Activated naive CD8-positive, alpha-beta T cell treated with anti-CD3 and anti-CD28 coated beads, Interleukin-2, amount 50 U/mL, for 24 hours (primary cell): ENCODE measurements at regions not wholly inside any gene's neighbourhood (a gene's known extent, or its start where the extent isn't known, plus 50 kb on each side); places are given as distances from the start of the nearest gene placed in this dataset.
"Not testable (repeated sequence)": the region's sequence is repeated elsewhere in the genome, so short reads cannot be mapped to it uniquely, and the experiment has no call there.

Experiments used
- ATAC-seq: fragments of 150-1000 bp; cut with Tn5 transposase; one replicate; pipeline ENCODE4 v1.10.0; 2021
- DNase-seq: peaks from one replicate; pipeline ENCODE4 v3.0.0; 2021
- H3K27ac Mint-ChIP-seq: one replicate; pipeline ENCODE4 v1.8.0; 2021; ENCODE audit warnings: mild to moderate bottlenecking, mixed read lengths
- H3K27me3 Mint-ChIP-seq: one replicate; pipeline ENCODE4 v1.8.0; 2021; ENCODE audit warnings: mixed read lengths
- H3K36me3 Mint-ChIP-seq: one replicate; pipeline ENCODE4 v1.8.0; 2021; ENCODE audit warnings: low read depth, mixed read lengths
- H3K4me1 Mint-ChIP-seq: one replicate; pipeline ENCODE4 v1.8.0; 2021; ENCODE audit warnings: mixed read lengths
- H3K4me3 Mint-ChIP-seq: one replicate; pipeline ENCODE4 v1.8.0; 2021; ENCODE audit warnings: mild to moderate bottlenecking, moderate library complexity, mixed read lengths
- H3K9me3 Mint-ChIP-seq: one replicate; pipeline ENCODE4 v1.8.0; 2021; ENCODE audit warnings: mixed read lengths

DNA sequence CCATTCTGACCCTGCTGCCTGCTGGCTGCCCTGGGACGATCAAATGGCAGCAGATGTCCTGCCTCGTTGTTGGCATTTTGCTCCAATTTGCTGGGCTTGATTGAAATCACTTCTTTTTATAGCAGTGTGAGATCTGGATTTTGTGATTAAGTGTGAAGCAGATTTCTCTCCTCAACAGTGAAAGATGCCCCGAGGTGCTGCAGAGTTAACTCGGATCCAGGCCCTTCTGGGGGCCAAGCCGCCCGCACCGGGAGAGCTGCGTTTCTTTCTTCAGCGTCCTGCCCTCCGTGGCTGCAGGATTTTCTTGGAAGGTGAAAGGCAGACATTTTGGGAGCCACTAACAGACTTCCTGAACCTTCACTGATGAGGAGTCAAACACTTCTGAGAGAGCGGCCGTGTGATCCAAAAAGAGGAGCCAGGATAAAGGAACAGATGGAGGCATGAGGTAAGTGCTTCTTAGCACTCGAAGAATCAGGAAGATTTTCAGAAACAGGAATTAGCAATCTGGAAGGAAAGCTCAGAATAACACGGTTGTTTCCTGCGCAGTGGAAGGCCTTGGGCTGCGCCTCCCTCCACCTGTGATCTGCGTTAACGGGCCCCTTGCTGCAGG lies 139.5 kb upstream of the AFDN start:
- DNase-seq (no peak), ATAC-seq (no peak)
- Mint-ChIP-seq H3K27me3 (peaks cover 56% of the 10 kb centered on the region), H3K36me3 (no peaks in the 10 kb centered on the region), H3K4me1 (peaks cover 3% of the 10 kb centered on the region), H3K4me3 (no peak overlapping the region), H3K9me3 (peaks cover 6% of the 10 kb centered on the region), H3K27ac (no peak overlapping the region)

DNA sequence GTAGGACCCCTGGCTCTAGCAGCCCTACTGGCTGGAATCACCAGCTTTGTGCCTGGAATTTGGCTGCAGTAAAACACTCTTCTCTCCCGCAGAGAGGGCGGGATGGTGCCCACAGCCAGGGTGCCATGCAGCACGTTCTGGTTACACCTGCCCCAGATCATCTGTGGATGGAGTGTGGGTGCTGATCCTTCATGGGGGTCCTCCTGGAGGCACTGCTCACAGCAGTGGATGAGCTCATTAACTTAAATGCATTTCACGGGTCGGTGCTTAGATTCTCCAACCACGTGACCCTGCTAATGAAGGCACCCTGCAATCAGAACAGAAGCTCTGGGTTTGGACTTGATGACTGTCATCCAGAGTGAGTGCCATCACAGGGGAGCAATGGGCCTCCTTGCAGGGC lies 138.6 kb upstream of the AFDN start:
- no peak for DNase-seq
- Mint-ChIP-seq H3K27ac (no peak overlapping the region), H3K4me3 (no peak overlapping the region), H3K27me3 (peaks cover 48% of the 10 kb centered on the region), H3K4me1 (peaks cover 3% of the 10 kb centered on the region), H3K36me3 (no peaks in the 10 kb centered on the region), H3K9me3 (peaks cover 6% of the 10 kb centered on the region)
- ATAC-seq, result no peak

DNA sequence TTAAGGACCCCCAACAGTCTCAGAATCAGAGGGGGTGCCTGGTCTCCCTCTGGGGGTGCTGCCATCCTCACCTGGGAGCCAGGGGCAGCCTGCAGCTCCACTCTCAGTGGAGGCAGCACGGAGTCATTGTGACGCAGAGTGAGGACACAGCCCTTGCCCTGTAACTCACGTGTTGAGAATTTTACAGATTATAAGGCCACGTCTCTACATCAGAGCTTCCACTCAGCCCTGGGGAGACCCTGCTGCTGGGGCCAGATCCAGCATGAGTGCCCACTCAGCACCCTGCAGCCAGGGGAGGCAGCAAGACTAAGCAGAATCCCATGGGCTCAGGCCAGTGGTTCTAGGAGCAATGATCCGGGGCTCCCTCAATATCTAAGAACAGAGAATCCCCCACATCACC lies 137.4 kb upstream of the AFDN start:
- ATAC-seq, result no peak
- H3K27me3 Mint-ChIP-seq, result peaks cover 41% of the 10 kb centered on the region
- H3K4me1 Mint-ChIP-seq, result peaks cover 3% of the 10 kb centered on the region
- H3K9me3 Mint-ChIP-seq, result peaks cover 6% of the 10 kb centered on the region
- H3K4me3 Mint-ChIP-seq, result no peak overlapping the region
- DNase-seq, result no peak
- no peaks in the 10 kb centered on the region for H3K36me3 Mint-ChIP-seq
- no peak overlapping the region for H3K27ac Mint-ChIP-seq

DNA sequence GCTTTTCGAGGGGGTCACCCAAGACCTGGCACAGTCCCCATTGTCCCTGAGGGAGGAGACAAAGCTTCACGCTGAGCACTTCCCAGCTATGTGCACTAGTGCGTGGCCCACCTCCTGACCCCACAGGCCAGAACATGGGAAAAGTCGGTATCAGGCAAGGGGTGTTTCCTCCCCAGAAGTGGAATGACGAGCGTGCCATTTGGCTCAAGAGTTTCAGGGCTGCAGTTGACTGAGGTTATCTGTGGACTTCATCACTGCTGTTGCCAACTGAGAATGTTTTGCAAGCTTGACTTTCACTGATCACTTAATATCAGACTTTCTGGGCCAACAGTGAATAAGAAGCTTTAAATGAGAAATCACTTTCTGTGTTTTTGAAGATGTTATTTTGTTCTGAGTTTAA lies 137.0 kb upstream of the AFDN start:
- no peak overlapping the region for H3K27ac Mint-ChIP-seq
- H3K36me3 Mint-ChIP-seq, result no peaks in the 10 kb centered on the region
- peaks cover 3% of the 10 kb centered on the region for H3K4me1 Mint-ChIP-seq
- peaks cover 6% of the 10 kb centered on the region for H3K9me3 Mint-ChIP-seq
- H3K4me3 Mint-ChIP-seq, result no peak overlapping the region
- DNase-seq (no peak), ATAC-seq (no peak)
- peaks cover 41% of the 10 kb centered on the region for H3K27me3 Mint-ChIP-seq

GRCh38 chr6:167690167-167690922 lies 136.4 kb upstream of the AFDN start:
- not testable (repeated sequence) for H3K27ac Mint-ChIP-seq, H3K4me1 Mint-ChIP-seq, H3K36me3 Mint-ChIP-seq, ATAC-seq, H3K9me3 Mint-ChIP-seq, H3K4me3 Mint-ChIP-seq, DNase-seq
- H3K27me3 Mint-ChIP-seq, result peaks cover 38% of the 10 kb centered on the region

- DNase-seq, result no peak
- no peak overlapping the region for H3K4me3 Mint-ChIP-seq
- H3K27me3 Mint-ChIP-seq, result peaks cover 35% of the 10 kb centered on the region
- no peak overlapping the region for H3K27ac Mint-ChIP-seq
- peaks cover 1% of the 10 kb centered on the region for H3K4me1 Mint-ChIP-seq
- no peak for ATAC-seq
- H3K36me3 Mint-ChIP-seq, result no peaks in the 10 kb centered on the region
- peaks cover 6% of the 10 kb centered on the region for H3K9me3 Mint-ChIP-seq
Measured at GRCh38 chr6:167690931-167691330, 135.8 kb upstream of the AFDN start.

GRCh38 chr6:167691533-167692312 lies 135.0 kb upstream of the AFDN start:
- no peaks in the 10 kb centered on the region for H3K36me3 Mint-ChIP-seq
- H3K27me3 Mint-ChIP-seq, result peaks cover 32% of the 10 kb centered on the region
- H3K4me3 Mint-ChIP-seq, result no peak overlapping the region
- H3K4me1 Mint-ChIP-seq, result no peaks in the 10 kb centered on the region
- H3K9me3 Mint-ChIP-seq, result peaks cover 3% of the 10 kb centered on the region
- no peak for ATAC-seq
- H3K27ac Mint-ChIP-seq, result no peak overlapping the region
- no peak for DNase-seq

DNA sequence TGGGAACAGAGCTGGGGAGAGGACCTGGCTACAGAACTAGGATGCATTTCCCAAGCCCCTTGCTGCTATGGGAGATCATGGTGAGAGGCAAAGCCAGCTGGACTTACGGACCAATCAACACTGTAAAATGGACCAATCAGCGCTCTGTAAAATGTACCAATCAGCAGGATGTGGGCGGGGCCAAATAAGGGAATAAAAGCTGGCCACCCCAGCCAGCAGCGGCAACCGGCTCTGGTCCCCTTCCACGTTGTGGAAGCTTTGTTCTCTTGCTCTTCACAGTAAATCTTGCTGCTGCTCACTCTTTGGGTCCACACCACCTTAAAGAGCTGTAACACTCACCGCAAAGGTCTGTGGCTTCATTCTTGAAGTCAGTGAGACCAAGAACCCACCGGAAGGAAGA lies 133.2 kb upstream of the AFDN start:
- H3K4me1 Mint-ChIP-seq, H3K9me3 Mint-ChIP-seq, H3K36me3 Mint-ChIP-seq, DNase-seq, H3K4me3 Mint-ChIP-seq, ATAC-seq, H3K27ac Mint-ChIP-seq: not testable (repeated sequence)
- peaks cover 26% of the 10 kb centered on the region for H3K27me3 Mint-ChIP-seq

GRCh38 chr6:167695831-167696230 lies 130.9 kb upstream of the AFDN start:
- no peaks in the 10 kb centered on the region for H3K9me3 Mint-ChIP-seq
- H3K27me3 Mint-ChIP-seq, result peaks cover 22% of the 10 kb centered on the region

GRCh38 chr6:167696296-167696695 lies 130.4 kb upstream of the AFDN start:
- Mint-ChIP-seq H3K27ac (no peak overlapping the region), H3K27me3 (peaks cover 22% of the 10 kb centered on the region), H3K36me3 (no peaks in the 10 kb centered on the region), H3K9me3 (no peaks in the 10 kb centered on the region), H3K4me3 (no peak overlapping the region), H3K4me1 (peaks cover 18% of the 10 kb centered on the region)
- DNase-seq (no peak), ATAC-seq (no peak)

More at GRCh38 chr6:167695831-167696230, 130.9 kb upstream of the AFDN start:
- Mint-ChIP-seq H3K4me3 (no peak overlapping the region), H3K4me1 (peaks cover 18% of the 10 kb centered on the region), H3K27ac (no peak overlapping the region), H3K36me3 (no peaks in the 10 kb centered on the region)
- DNase-seq (no peak), ATAC-seq (no peak)

GRCh38 chr6:167697316-167697715 lies 129.4 kb upstream of the AFDN start:
- no peaks in the 10 kb centered on the region for H3K36me3 Mint-ChIP-seq
- no peak overlapping the region for H3K27ac Mint-ChIP-seq
- H3K4me3 Mint-ChIP-seq, result no peak overlapping the region
- DNase-seq (no peak), ATAC-seq (no peak)
- H3K9me3 Mint-ChIP-seq, result no peaks in the 10 kb centered on the region
- peaks cover 18% of the 10 kb centered on the region for H3K4me1 Mint-ChIP-seq
- H3K27me3 Mint-ChIP-seq, result peaks cover 22% of the 10 kb centered on the region

DNA sequence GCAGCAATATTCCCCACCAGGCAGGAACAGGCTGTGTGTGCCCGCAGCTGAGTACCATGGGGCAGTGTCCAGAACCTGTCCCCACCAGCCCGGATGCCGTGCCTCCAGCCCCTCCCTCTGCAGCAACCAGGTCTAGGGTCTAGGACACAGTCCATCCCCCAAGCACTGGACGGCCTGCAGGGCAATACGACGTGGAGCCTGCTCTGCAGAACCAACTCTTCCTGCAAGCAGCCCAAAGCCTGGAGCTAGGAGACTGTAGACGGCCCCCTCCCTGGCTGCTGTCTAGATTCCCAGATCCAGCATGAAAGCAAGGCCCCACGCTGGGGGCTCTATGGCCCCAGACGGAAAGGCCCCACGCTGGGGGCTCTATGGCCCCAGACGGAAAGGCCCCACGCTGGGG lies 128.2 kb upstream of the AFDN start:
- Mint-ChIP-seq H3K36me3 (no peaks in the 10 kb centered on the region), H3K4me3 (no peak overlapping the region), H3K4me1 (peaks cover 18% of the 10 kb centered on the region), H3K9me3 (no peaks in the 10 kb centered on the region), H3K27me3 (peaks cover 26% of the 10 kb centered on the region), H3K27ac (no peak overlapping the region)
- DNase-seq, result no peak
- no peak for ATAC-seq

DNA sequence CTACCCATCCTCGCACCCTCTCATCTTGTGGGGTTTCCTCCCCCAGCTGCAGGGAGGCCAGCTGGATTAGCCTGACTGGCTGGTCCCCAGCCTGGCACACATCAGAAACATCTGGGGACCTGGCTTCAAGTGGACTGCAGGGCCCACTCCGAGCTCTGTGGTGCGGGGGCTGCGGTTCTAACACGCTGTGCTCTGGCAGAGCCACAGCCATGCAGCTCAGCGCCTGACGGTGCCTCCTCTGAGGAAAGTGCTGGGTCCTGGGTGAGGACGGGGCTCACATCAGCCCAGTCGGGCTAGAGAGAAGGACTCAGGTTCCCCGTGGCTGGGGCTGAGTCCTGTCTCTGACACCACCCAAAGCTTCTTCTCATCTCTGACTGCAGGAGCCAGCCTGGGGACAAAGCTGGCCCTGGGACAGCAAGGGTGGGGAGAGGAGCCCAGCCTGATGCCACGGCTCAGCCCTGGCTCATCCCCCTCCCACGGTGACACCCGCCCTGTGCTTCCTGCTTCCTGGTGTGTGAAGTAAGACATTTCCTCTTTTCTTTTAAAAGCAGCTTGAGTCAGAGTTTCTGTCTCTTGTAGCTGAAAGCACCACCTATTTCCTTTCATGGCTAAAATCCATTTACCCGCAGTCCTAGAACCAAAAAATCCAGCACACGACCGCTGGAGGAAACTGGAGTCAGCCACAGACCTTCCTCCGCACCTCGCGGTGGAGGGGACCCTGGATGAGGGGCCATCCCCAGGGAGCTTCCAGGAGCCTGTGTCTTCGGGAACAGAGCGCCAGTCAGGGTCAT lies 127.4 kb upstream of the AFDN start:
- peak; percentile 86 for ATAC-seq
- peak; percentile 62 for DNase-seq
- Mint-ChIP-seq H3K27me3 (peaks cover 24% of the 10 kb centered on the region), H3K4me1 (peaks cover 18% of the 10 kb centered on the region), H3K36me3 (no peaks in the 10 kb centered on the region), H3K9me3 (no peaks in the 10 kb centered on the region), H3K27ac (peak overlapping the region; percentile 72), H3K4me3 (peak overlapping the region; percentile 38)

- Mint-ChIP-seq H3K9me3 (no peaks in the 10 kb centered on the region), H3K27me3 (peaks cover 24% of the 10 kb centered on the region), H3K4me1 (peaks cover 24% of the 10 kb centered on the region), H3K27ac (no peak overlapping the region), H3K36me3 (no peaks in the 10 kb centered on the region), H3K4me3 (no peak overlapping the region)
- DNase-seq (no peak), ATAC-seq (no peak)
Measured at GRCh38 chr6:167700199-167700598, 126.5 kb upstream of the AFDN start.
